DMS79 treated with DMSO at 0.1 percent for 48 hours (cell line): ENCODE measurements at regions not wholly inside any gene's neighbourhood (a gene's known extent, or its start where the extent isn't known, plus 50 kb on each side); places are given as distances from the start of the nearest gene placed in this dataset.

Experiments used
- DNase-seq: peaks from one replicate; lab custom pipeline; 2025; lab: John Stamatoyannopoulos, UW

GRCh38 chr1:113007706-113008364 is 51.8 kb upstream of the SLC16A1 start:
- no peak for DNase-seq

GRCh38 chr1:113008365-113008714 is 52.3 kb upstream of the SLC16A1 start:
- DNase-seq = no peak

- DNase-seq = no peak
Measured at GRCh38 chr1:113012149-113012548, 56.2 kb upstream of the SLC16A1 start.

GRCh38 chr1:113013823-113014222 is 57.8 kb upstream of the SLC16A1 start:
- no peak for DNase-seq

- no peak for DNase-seq
Measured at GRCh38 chr1:113014508-113014907, 58.5 kb upstream of the LRIG2 start.

- no peak for DNase-seq
Measured at GRCh38 chr1:113018911-113019310, 54.1 kb upstream of the LRIG2 start.

GRCh38 chr1:113021430-113022085 is 51.4 kb upstream of the LRIG2 start:
- DNase-seq = peak; percentile 6
